Parathyroid adenoma (tissue), 2 donors: ENCODE measurements at regions not wholly inside any gene's neighbourhood (a gene's known extent, or its start where the extent isn't known, plus 50 kb on each side); places are given as distances from the start of the nearest gene placed in this dataset.

Experiments used
- H2AFZ ChIP-seq: fragments of 300-600 bp; sonication (generic); one replicate; pipeline ENCODE4 v1.7.0; 2017; ENCODE audit warnings: antibody characterized with exemption, mild to moderate bottlenecking
- H3K27ac ChIP-seq: fragments of 300-600 bp; sonication (generic); one replicate; pipeline ENCODE4 v1.7.0; 2017
- H3K27me3 ChIP-seq: fragments of 300-600 bp; sonication (generic); one replicate; pipeline ENCODE4 v1.7.0; 2017; ENCODE audit warnings: low read length; ENCODE audit not compliant: control insufficient read depth, insufficient read depth
- H3K36me3 ChIP-seq: fragments of 300-600 bp; sonication (generic); one replicate; pipeline ENCODE4 v1.7.0; 2017; ENCODE audit warnings: low read length; ENCODE audit not compliant: control insufficient read depth, insufficient read depth
- H3K4me1 ChIP-seq: fragments of 300-600 bp; sonication (generic); one replicate; pipeline ENCODE4 v1.7.0; 2017; ENCODE audit warnings: control low read depth
- H3K4me2 ChIP-seq: fragments of 300-600 bp; sonication (generic); one replicate; pipeline ENCODE4 v1.7.0; 2017; ENCODE audit warnings: low read length
- H3K4me3 ChIP-seq: fragments of 300-600 bp; sonication (generic); one replicate; pipeline ENCODE4 v1.7.0; 2017; ENCODE audit warnings: low read depth, low read length
- H3K79me2 ChIP-seq: fragments of 300-600 bp; sonication (generic); one replicate; pipeline ENCODE4 v1.7.0; 2017; ENCODE audit warnings: control low read depth
- H3K9ac ChIP-seq: fragments of 300-600 bp; sonication (generic); one replicate; pipeline ENCODE4 v1.7.0; 2017; ENCODE audit warnings: mild to moderate bottlenecking
- H3K9me3 ChIP-seq: fragments of 300-600 bp; sonication (generic); one replicate; pipeline ENCODE4 v1.7.0; 2017; ENCODE audit warnings: low read length; ENCODE audit not compliant: control insufficient read depth
- TF ChIP-seq, protein P1 (sequence below): fragments of 300-600 bp; sonication (generic); IDR thresholded peaks from one replicate; pipeline ENCODE4 v1.7.0; 2017; ENCODE audit warnings: antibody characterized with exemption, mild to moderate bottlenecking
- donor health status: primary hyperparathyroidism.

DNA sequence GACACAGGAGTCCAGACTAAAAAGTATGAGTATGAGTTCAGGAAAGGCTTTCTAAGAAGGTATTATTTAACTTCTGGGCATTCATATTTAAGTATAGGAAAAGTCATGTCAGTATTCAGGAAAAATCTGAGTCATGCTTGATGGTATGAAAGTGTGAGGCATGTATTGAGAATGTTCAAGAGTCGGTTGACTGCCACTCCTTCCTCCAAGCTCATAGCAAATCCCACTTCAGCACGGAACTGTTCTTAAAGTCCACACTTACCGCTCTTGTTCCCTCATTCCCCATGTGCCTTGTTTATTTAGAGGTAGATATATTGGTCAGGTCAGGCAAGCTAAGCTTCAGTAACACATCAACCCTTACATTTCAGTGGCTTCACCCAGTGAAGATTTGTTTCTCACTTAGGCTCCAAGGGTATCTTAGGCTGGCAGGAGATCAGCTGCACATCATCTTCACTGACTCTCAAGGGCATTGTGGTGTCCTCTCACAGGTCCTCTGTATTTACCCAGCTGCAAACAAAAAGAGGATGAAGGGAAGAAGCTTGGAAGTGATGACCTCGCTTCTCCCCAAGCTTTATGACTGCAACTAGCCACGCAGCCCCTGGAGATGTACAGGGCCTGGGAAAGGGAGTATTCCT lies 1189.2 kb downstream of the EFNB2 start:
- Histone ChIP-seq H3K27ac (no peak overlapping the region), H3K36me3 (no peaks in the 10 kb centered on the region), H3K79me2 (no peaks in the 10 kb centered on the region), H3K4me2 (no peak overlapping the region), H3K4me3 (no peak overlapping the region), H3K4me1 (no peaks in the 10 kb centered on the region), H2AFZ (no peak overlapping the region), H3K9me3 (no peaks in the 10 kb centered on the region), H3K27me3 (no peaks in the 10 kb centered on the region), H3K9ac (no peak overlapping the region)
- TF ChIP-seq, protein P1, sequence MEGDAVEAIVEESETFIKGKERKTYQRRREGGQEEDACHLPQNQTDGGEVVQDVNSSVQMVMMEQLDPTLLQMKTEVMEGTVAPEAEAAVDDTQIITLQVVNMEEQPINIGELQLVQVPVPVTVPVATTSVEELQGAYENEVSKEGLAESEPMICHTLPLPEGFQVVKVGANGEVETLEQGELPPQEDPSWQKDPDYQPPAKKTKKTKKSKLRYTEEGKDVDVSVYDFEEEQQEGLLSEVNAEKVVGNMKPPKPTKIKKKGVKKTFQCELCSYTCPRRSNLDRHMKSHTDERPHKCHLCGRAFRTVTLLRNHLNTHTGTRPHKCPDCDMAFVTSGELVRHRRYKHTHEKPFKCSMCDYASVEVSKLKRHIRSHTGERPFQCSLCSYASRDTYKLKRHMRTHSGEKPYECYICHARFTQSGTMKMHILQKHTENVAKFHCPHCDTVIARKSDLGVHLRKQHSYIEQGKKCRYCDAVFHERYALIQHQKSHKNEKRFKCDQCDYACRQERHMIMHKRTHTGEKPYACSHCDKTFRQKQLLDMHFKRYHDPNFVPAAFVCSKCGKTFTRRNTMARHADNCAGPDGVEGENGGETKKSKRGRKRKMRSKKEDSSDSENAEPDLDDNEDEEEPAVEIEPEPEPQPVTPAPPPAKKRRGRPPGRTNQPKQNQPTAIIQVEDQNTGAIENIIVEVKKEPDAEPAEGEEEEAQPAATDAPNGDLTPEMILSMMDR, result no peak

DNA sequence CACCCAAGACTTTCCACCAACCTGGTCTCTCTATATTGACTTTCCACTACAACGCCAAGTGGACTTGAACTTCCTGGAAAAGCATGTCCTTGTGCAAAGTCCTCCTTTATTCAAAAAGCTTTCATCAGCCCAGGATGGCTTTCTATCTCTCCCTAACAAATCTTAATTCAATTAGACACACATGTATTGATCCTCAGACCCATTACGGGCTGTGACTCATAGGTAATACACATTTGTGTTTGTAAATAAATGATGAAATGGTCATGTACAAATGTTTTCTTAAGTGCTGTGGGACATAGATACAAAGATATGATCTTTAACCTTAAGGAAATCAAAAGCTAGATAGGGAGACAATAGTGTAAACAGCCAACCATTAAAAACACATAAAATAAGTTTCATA lies 1189.7 kb downstream of the EFNB2 start:
- Histone ChIP-seq H3K36me3 (no peaks in the 10 kb centered on the region), H3K27ac (no peak overlapping the region), H3K27me3 (no peaks in the 10 kb centered on the region), H3K4me3 (no peak overlapping the region), H3K79me2 (no peaks in the 10 kb centered on the region), H3K4me1 (no peaks in the 10 kb centered on the region), H3K9me3 (no peaks in the 10 kb centered on the region), H2AFZ (no peak overlapping the region), H3K4me2 (no peak overlapping the region), H3K9ac (no peak overlapping the region)
- TF ChIP-seq, protein P1, result no peak

DNA sequence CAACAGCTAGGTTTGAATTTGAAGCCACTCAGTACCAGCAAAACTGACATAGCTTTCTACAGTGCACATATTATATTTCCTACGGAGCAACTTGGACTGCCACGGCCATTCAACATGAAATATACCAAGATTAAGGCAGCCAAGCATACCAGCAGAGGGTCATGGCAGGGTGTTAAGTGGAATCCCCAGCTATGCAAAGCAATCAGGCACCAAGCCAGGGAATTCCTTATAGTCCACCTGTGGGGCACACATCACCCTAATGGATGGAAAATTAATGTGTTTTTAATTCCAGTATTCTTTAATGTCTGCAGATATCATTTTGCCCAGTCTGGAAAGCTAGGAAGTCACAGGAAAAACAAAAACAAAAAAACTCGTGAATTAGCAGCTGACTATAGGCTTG lies 1190.3 kb downstream of the EFNB2 start:
- Histone ChIP-seq H3K9ac (no peak overlapping the region), H3K4me2 (no peak overlapping the region), H3K27ac (no peak overlapping the region), H3K27me3 (no peaks in the 10 kb centered on the region), H2AFZ (no peak overlapping the region), H3K4me3 (no peak overlapping the region), H3K4me1 (no peaks in the 10 kb centered on the region), H3K36me3 (no peaks in the 10 kb centered on the region), H3K79me2 (no peaks in the 10 kb centered on the region), H3K9me3 (no peaks in the 10 kb centered on the region)
- TF ChIP-seq, protein P1, result no peak

DNA sequence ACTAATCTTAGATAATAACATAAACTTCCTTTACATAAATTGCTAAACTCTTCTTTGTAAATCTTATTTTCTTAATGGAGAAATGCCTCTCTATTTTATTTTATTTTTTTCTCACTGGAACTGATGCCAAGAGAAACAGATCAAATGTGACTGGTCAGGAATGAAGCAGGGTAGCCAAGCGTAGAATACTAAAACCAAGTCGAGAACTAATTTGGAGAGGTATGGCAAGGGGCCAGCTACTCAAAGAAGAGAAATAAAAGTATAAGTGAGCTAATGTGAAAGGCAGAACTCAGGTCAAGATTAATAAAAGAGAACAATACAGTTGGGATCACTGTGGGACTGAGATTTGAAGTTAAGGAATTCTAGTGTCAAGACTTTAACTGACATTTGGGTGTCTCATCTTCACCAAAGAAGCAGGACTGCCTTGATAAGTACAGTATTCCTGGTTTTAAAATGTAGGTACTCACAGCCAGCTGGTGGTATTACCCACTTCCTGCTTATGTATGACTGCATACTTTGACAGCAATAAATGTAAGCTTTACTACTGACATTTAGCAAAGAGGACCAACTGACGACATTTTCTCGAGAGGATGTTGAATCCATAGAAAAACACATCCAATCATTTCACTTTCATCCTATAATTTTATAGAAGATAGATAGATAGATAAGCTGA lies 1192.2 kb downstream of the EFNB2 start:
- Histone ChIP-seq H3K27ac (no peak overlapping the region), H3K4me3 (no peak overlapping the region), H3K79me2 (no peaks in the 10 kb centered on the region), H3K27me3 (no peaks in the 10 kb centered on the region), H3K4me1 (no peaks in the 10 kb centered on the region), H2AFZ (no peak overlapping the region), H3K36me3 (no peaks in the 10 kb centered on the region), H3K4me2 (no peak overlapping the region), H3K9ac (no peak overlapping the region), H3K9me3 (no peaks in the 10 kb centered on the region)
- TF ChIP-seq, protein P1, result no peak
